HCT116 (cell line): ENCODE measurements at regions not wholly inside any gene's neighbourhood (a gene's known extent, or its start where the extent isn't known, plus 50 kb on each side); places are given as distances from the start of the nearest gene placed in this dataset.

Experiments
- ATAC-seq: fragments of 200-7000 bp; cut with Tn5 transposase; 2 replicates; pipeline ENCODE4 v1.9.1; 2020; ENCODE audit warnings: mild to moderate bottlenecking, moderate library complexity
- BruUV-seq: library from RNA; stranded (reverse); fragments of 400-500 nt; replicated peaks from 2 replicates; lab custom pipeline; 2021; lab: Mats Ljungman, UMichigan
- CTCF ChIA-PET: fragments of 300-600 bp; sonication (Branson Sonifier 250); formaldehyde crosslinking; loops from one replicate; lab custom pipeline; 2021; ENCODE audit warnings: antibody characterized with exemption; lab: Charles Lee
- POLR2A ChIA-PET: fragments of 300-600, 350-600 bp; sonication (Branson Sonifier 250); formaldehyde crosslinking; loops from one replicate; lab custom pipeline; 2021; ENCODE audit warnings: antibody characterized with exemption; lab: Charles Lee
- RAD21 ChIA-PET, 2 experiments: fragments of 300-600 bp; sonication (Branson Sonifier 250); formaldehyde crosslinking; loops; one replicate each; lab custom pipeline; 2023; ENCODE audit warnings: low total read pairs in 2 of 2; ENCODE audit not compliant: uncharacterized antibody in 2 of 2, unreplicated experiment in 2 of 2, low non-redundant PET in 1 of 2; lab: Charles Lee
- DNase-seq: peaks from one replicate; pipeline ENCODE4 v3.0.0-alpha.2; 2010; ENCODE audit warnings: low read depth, low spot score
- H2AFZ ChIP-seq: fragments of 200-600 bp; shearing (Covaris generic), sonication (generic); 2 replicates; pipeline ENCODE4 v1.6.1; 2017; ENCODE audit warnings: low read depth, mixed run types, mixed read lengths, antibody characterized with exemption, low read length; ENCODE audit not compliant: poor library complexity, severe bottlenecking
- H3K27ac ChIP-seq: 2 replicates; pipeline ENCODE4 v1.5.1; 2012; ENCODE audit warnings: low read depth, low read length
- H3K27me3 ChIP-seq: fragments of 200-600 bp; sonication (generic); 2 replicates; pipeline ENCODE4 v1.6.1; 2016; ENCODE audit warnings: mixed run types, low read length, mixed read lengths; ENCODE audit not compliant: insufficient read depth
- H3K36me3 ChIP-seq, 2 experiments: fragments of 200-500 bp in 1 of 2; fragments of 200-600 bp in 1 of 2; sonication (Bioruptor generic) in 1 of 2; sonication (generic) in 1 of 2; 2 replicates each; pipeline versions ENCODE4 v1.5.1 to v1.6.1; 2014 to 2016; ENCODE audit warnings: low read length in 2 of 2, inconsistent platforms in 1 of 2, mixed read lengths in 1 of 2, mixed run types in 1 of 2; ENCODE audit not compliant: insufficient read depth in 2 of 2, control insufficient read depth in 1 of 2
- H3K4me1 ChIP-seq, 2 experiments: fragments of 200-600 bp in 1 of 2; sonication (generic) in 1 of 2; 2 replicates each; pipeline versions ENCODE4 v1.5.1 to v1.6.1; 2012 to 2017; ENCODE audit warnings: low read length in 2 of 2, inconsistent platforms in 1 of 2, mild to moderate bottlenecking in 1 of 2, mixed read lengths in 1 of 2, mixed run types in 1 of 2, moderate library complexity in 1 of 2; ENCODE audit not compliant: insufficient read depth in 2 of 2, control insufficient read depth in 1 of 2
- H3K4me2 ChIP-seq: fragments of 200-600 bp; sonication (generic); 2 replicates; pipeline ENCODE4 v1.6.1; 2017; ENCODE audit warnings: mixed run types, low read length, mixed read lengths
- H3K4me3 ChIP-seq, 2 experiments: fragments of 200-600 bp in 1 of 2; sonication (generic) in 1 of 2; replicated peaks in 1 of 2; 2 replicates each; pipeline ENCODE4 v1.5.1; 2011 to 2016; ENCODE audit warnings: low read length in 2 of 2, control low read depth in 1 of 2, low read depth in 1 of 2, mild to moderate bottlenecking in 1 of 2, mixed read lengths in 1 of 2, mixed run types in 1 of 2
- H3K79me2 ChIP-seq: fragments of 200-600 bp; sonication (generic); 2 replicates; pipeline ENCODE4 v1.6.1; 2017; ENCODE audit warnings: mild to moderate bottlenecking, mixed run types, low read length, moderate library complexity, mixed read lengths; ENCODE audit not compliant: insufficient read depth
- H3K9ac ChIP-seq: fragments of 200-600 bp; sonication (generic); 2 replicates; pipeline ENCODE4 v1.6.1; 2016; ENCODE audit warnings: low read length, mixed read lengths
- H3K9me2 ChIP-seq: fragments of 200-600 bp; sonication (generic), shearing (Covaris generic); 2 replicates; pipeline ENCODE4 v1.6.1; 2017; ENCODE audit warnings: mixed run types, mild to moderate bottlenecking, moderate library complexity; ENCODE audit not compliant: insufficient read depth
- H3K9me3 ChIP-seq, 2 experiments: fragments of 200-500 bp in 1 of 2; fragments of 200-600 bp in 1 of 2; sonication (Bioruptor generic) in 1 of 2; sonication (generic) in 1 of 2; 2 replicates each; pipeline ENCODE4 v1.6.1; 2014 to 2017; ENCODE audit warnings: low read length in 2 of 2, mixed read lengths in 2 of 2, inconsistent platforms in 1 of 2, low read depth in 1 of 2, mild to moderate bottlenecking in 1 of 2, mixed run types in 1 of 2, moderate library complexity in 1 of 2; ENCODE audit not compliant: control insufficient read depth in 1 of 2, insufficient read depth in 1 of 2
- H4K20me1 ChIP-seq: fragments of 200-600 bp; sonication (generic), shearing (Covaris generic); 2 replicates; pipeline ENCODE4 v1.6.1; 2017; ENCODE audit warnings: mixed run types, mild to moderate bottlenecking, moderate library complexity; ENCODE audit not compliant: insufficient read depth
- EGR1 ChIP-seq: IDR thresholded peaks from 2 replicates; pipeline ENCODE4 v1.6.1; 2012; ENCODE audit warnings: low read depth
- ELF1 ChIP-seq: IDR thresholded peaks from 2 replicates; pipeline ENCODE4 v1.6.1; 2012; ENCODE audit warnings: low read depth, borderline replicate concordance
- EZH2 ChIP-seq: fragments of 200-600 bp; sonication (generic); IDR thresholded peaks from 2 replicates; pipeline ENCODE4 v1.6.1; 2017; ENCODE audit warnings: antibody characterized with exemption, mixed run types
- EZH2phosphoT487 ChIP-seq: fragments of 200-600 bp; IDR thresholded peaks from 2 replicates; pipeline ENCODE4 v1.6.1; 2018; ENCODE audit warnings: antibody characterized with exemption, borderline replicate concordance
- FOSL1 ChIP-seq: IDR thresholded peaks from 2 replicates; pipeline ENCODE4 v1.6.1; 2012; ENCODE audit warnings: low read depth
- RAD21 ChIP-seq: IDR thresholded peaks from 2 replicates; pipeline ENCODE4 v1.6.1; 2012; ENCODE audit warnings: low read depth, mild to moderate bottlenecking
- SP1 ChIP-seq: IDR thresholded peaks from 2 replicates; pipeline ENCODE4 v1.6.1; 2012; ENCODE audit warnings: low read depth
- YY1 ChIP-seq: IDR thresholded peaks from 2 replicates; pipeline ENCODE4 v1.6.1; 2011; ENCODE audit warnings: low read length, low read depth, moderate library complexity, mild to moderate bottlenecking; ENCODE audit not compliant: insufficient replicate concordance; ENCODE audit errors: extremely low read depth
- ZFX ChIP-seq: fragments of 450-650 bp; IDR thresholded peaks from 2 replicates; pipeline ENCODE4 v1.6.1; 2017
- ZNF274 ChIP-seq: fragments of 200-500 bp; sonication (Bioruptor generic); IDR thresholded peaks from 2 replicates; pipeline ENCODE4 v1.6.1; 2014; ENCODE audit warnings: mild to moderate bottlenecking, low read depth, low read length, inconsistent platforms
- intact Hi-C: fragments of 100-400 bp; cut with micrococcal nuclease; formaldehyde crosslinking; loops from 2 replicates; pipeline ENCODE4 v1.10.0; 2022
- TF ChIP-seq, protein P1 (sequence below), 3 experiments: fragments of 200-600 bp in 1 of 3; sonication (generic) in 1 of 3; IDR thresholded peaks in 2 of 3; conservative IDR thresholded peaks in 1 of 3; 2 replicates each; pipeline ENCODE4 v1.5.1; 2012 to 2017; ENCODE audit warnings: low read depth in 2 of 3, low read length in 2 of 3, antibody characterized with exemption in 1 of 3, borderline replicate concordance in 1 of 3, control low read depth in 1 of 3, mild to moderate bottlenecking in 1 of 3, mixed read lengths in 1 of 3, mixed run types in 1 of 3, moderate library complexity in 1 of 3; ENCODE audit not compliant: insufficient read depth in 1 of 3
- TF ChIP-seq, protein P2 (sequence below): IDR thresholded peaks from 2 replicates; pipeline ENCODE4 v1.6.1; 2012
- TF ChIP-seq, protein P3 (sequence below): IDR thresholded peaks from 2 replicates; pipeline ENCODE4 v1.6.1; 2012
- TF ChIP-seq, protein P4 (sequence below): IDR thresholded peaks from 2 replicates; pipeline ENCODE4 v1.6.1; 2011; ENCODE audit warnings: mild to moderate bottlenecking, low read length, moderate library complexity; ENCODE audit not compliant: insufficient replicate concordance; ENCODE audit errors: extremely low read depth

DNA sequence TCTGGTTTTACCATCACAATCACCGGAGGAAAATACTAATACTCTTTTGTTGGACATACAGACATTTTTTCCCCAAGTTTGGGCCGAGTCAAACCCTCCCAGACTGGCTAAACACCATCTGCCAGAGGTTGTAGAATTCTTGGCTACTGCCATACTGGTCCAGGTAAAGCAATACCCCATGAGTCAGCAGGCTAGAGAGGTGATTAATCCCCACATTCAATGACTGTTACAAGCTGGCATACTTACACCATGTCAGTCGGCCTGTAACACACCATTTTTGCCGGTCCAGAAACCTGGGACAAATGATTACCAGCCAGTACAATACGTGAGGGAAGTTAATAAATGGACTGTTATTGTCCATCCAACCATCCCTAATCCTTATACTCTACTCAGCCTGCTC, 923.9 kb upstream of the AMELY start (continued):
- TF ChIP-seq EZH2phosphoT487, result no peak
- TF ChIP-seq, protein P1, sequence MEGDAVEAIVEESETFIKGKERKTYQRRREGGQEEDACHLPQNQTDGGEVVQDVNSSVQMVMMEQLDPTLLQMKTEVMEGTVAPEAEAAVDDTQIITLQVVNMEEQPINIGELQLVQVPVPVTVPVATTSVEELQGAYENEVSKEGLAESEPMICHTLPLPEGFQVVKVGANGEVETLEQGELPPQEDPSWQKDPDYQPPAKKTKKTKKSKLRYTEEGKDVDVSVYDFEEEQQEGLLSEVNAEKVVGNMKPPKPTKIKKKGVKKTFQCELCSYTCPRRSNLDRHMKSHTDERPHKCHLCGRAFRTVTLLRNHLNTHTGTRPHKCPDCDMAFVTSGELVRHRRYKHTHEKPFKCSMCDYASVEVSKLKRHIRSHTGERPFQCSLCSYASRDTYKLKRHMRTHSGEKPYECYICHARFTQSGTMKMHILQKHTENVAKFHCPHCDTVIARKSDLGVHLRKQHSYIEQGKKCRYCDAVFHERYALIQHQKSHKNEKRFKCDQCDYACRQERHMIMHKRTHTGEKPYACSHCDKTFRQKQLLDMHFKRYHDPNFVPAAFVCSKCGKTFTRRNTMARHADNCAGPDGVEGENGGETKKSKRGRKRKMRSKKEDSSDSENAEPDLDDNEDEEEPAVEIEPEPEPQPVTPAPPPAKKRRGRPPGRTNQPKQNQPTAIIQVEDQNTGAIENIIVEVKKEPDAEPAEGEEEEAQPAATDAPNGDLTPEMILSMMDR (IDR thresholded peaks at IDR 0.05 in 2 of 3, conservative IDR thresholded peaks at IDR 0.05 in 1 of 3; ENCODE audit: borderline replicate concordance in 1 of 3, insufficient read depth in 1 of 3, low read depth in 2 of 3, low read length in 2 of 3), result no peak
- TF ChIP-seq SP1, result no peak
- TF ChIP-seq FOSL1, result no peak
- no peak for TF ChIP-seq EGR1
- TF ChIP-seq, all 23 proteins: peak for 0

DNA sequence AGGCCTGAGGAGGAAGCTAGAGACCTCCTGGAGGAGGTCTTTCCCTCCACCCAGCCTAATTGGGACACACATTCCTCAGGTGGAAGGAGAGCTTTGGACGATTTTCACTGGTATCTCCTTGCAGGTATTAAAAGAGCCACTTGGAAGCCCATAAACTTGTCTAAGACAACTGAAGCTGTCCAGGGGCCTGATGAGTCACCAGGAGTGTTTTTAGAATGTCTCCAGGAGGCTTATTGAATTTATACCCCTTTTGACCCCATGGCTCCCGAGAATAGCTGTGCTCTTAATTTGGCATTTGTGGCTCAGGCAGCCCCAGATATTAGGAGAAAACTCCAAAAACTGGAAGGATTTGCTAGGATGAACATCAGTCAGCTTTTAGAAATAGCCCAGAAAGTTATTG, 922.7 kb upstream of the AMELY start:
- DNase-seq (no peak), ATAC-seq (no peak)
- Histone ChIP-seq H2AFZ (no peak overlapping the region), H3K27ac (no peak overlapping the region), H3K36me3 (no peaks in the 10 kb centered on the region), H3K4me1 (no peaks in the 10 kb centered on the region), H3K9ac (no peak overlapping the region), H3K4me2 (no peak overlapping the region), H3K4me3 (no peak overlapping the region), H4K20me1 (no peaks in the 10 kb centered on the region), H3K9me3 (no peaks in the 10 kb centered on the region), H3K9me2 (no peaks in the 10 kb centered on the region), H3K27me3 (no peaks in the 10 kb centered on the region), H3K79me2 (no peaks in the 10 kb centered on the region)
- intact Hi-C loops, result no loop called here
- ChIA-PET RAD21 (no interaction called here), CTCF (no interaction called here), POLR2A (no interaction called here)
- BruUV-seq, result no TSS peak
- TF ChIP-seq, protein P2, sequence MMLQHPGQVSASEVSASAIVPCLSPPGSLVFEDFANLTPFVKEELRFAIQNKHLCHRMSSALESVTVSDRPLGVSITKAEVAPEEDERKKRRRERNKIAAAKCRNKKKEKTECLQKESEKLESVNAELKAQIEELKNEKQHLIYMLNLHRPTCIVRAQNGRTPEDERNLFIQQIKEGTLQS, result no peak
- TF ChIP-seq, protein P3, sequence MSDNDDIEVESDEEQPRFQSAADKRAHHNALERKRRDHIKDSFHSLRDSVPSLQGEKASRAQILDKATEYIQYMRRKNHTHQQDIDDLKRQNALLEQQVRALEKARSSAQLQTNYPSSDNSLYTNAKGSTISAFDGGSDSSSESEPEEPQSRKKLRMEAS, result no peak
- TF ChIP-seq FOSL1 (no peak), YY1 (no peak), EZH2 (no peak), ZNF274 (no peak), EZH2phosphoT487 (no peak), ZFX (no peak), ELF1 (no peak), SP1 (no peak), RAD21 (no peak)
- TF ChIP-seq, protein P4, sequence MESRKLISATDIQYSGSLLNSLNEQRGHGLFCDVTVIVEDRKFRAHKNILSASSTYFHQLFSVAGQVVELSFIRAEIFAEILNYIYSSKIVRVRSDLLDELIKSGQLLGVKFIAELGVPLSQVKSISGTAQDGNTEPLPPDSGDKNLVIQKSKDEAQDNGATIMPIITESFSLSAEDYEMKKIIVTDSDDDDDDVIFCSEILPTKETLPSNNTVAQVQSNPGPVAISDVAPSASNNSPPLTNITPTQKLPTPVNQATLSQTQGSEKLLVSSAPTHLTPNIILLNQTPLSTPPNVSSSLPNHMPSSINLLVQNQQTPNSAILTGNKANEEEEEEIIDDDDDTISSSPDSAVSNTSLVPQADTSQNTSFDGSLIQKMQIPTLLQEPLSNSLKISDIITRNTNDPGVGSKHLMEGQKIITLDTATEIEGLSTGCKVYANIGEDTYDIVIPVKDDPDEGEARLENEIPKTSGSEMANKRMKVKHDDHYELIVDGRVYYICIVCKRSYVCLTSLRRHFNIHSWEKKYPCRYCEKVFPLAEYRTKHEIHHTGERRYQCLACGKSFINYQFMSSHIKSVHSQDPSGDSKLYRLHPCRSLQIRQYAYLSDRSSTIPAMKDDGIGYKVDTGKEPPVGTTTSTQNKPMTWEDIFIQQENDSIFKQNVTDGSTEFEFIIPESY, result no peak
- TF ChIP-seq, protein P1 (IDR thresholded peaks at IDR 0.05 in 2 of 3, conservative IDR thresholded peaks at IDR 0.05 in 1 of 3; ENCODE audit: borderline replicate concordance in 1 of 3, insufficient read depth in 1 of 3, low read depth in 2 of 3, low read length in 2 of 3), result no peak
